CD14-positive monocyte (primary cell): ENCODE measurements at regions not wholly inside any gene's neighbourhood (a gene's known extent, or its start where the extent isn't known, plus 50 kb on each side); places are given as distances from the start of the nearest gene placed in this dataset.

Experiments used
- DNase-seq, 3 donors: peaks; one replicate each; pipeline ENCODE4 v3.0.0-alpha.2; 2011 to 2022
- H2AFZ ChIP-seq: 2 replicates; pipeline ENCODE4 v1.6.0; 2012; ENCODE audit warnings: mild to moderate bottlenecking, low read depth, low read length, inconsistent platforms; ENCODE audit not compliant: insufficient read depth, poor library complexity, severe bottlenecking
- H3K27ac ChIP-seq, 2 donors: 1 replicate in 1 of 2; 2 replicates in 1 of 2; pipeline ENCODE4 v1.5.1; 2012 to 2013; ENCODE audit warnings: low read length in 2 of 2, control low read depth in 1 of 2, inconsistent platforms in 1 of 2, low read depth in 1 of 2, mild to moderate bottlenecking in 1 of 2
- H3K27me3 ChIP-seq, 2 donors: one replicate each; pipeline versions ENCODE4 v1.6.0 to v1.6.1; 2011 to 2013; ENCODE audit warnings: low read length in 2 of 2; ENCODE audit not compliant: control insufficient read depth in 2 of 2, insufficient read depth in 2 of 2
- H3K36me3 ChIP-seq, 2 donors: replicated peaks in 1 of 2; 1 replicate in 1 of 2; 2 replicates in 1 of 2; pipeline versions ENCODE4 v1.5.1 to v1.6.1; 2012 to 2013; ENCODE audit warnings: low read length in 2 of 2, control low read depth in 1 of 2, inconsistent platforms in 1 of 2, mild to moderate bottlenecking in 1 of 2; ENCODE audit not compliant: insufficient read depth in 2 of 2, control insufficient read depth in 1 of 2
- H3K4me1 ChIP-seq, 2 donors: 1 replicate in 1 of 2; 2 replicates in 1 of 2; pipeline versions ENCODE4 v1.5.1 to v1.6.1; 2012 to 2013; ENCODE audit warnings: low read length in 2 of 2, control low read depth in 1 of 2, inconsistent platforms in 1 of 2, mild to moderate bottlenecking in 1 of 2, moderate library complexity in 1 of 2; ENCODE audit not compliant: insufficient read depth in 2 of 2, control insufficient read depth in 1 of 2
- H3K4me2 ChIP-seq: replicated peaks from 2 replicates; pipeline ENCODE3; 2012; ENCODE audit warnings: low read length, moderate library complexity, mild to moderate bottlenecking; ENCODE audit not compliant: poor library complexity, severe bottlenecking; ENCODE audit errors: extremely low read depth
- H3K4me3 ChIP-seq, 3 experiments: fragments of 200-600 bp in 1 of 3; sonication (generic) in 1 of 3; replicated peaks in 1 of 3; 1 replicate in 2 of 3; 2 replicates in 1 of 3; pipeline ENCODE4 v1.5.1; 2011 to 2013; ENCODE audit warnings: low read length in 3 of 3, mild to moderate bottlenecking in 3 of 3, control low read depth in 2 of 3, low read depth in 2 of 3, inconsistent platforms in 1 of 3, moderate library complexity in 1 of 3
- H3K79me2 ChIP-seq: 2 replicates; pipeline ENCODE4 v1.6.0; 2012; ENCODE audit warnings: mild to moderate bottlenecking, control low read depth, inconsistent platforms, low read length, moderate library complexity; ENCODE audit not compliant: insufficient read depth
- H3K9ac ChIP-seq: 2 replicates; pipeline ENCODE4 v1.6.0; 2017; ENCODE audit warnings: low read length, mild to moderate bottlenecking; ENCODE audit not compliant: insufficient read depth, poor library complexity, severe bottlenecking
- H3K9me3 ChIP-seq, 2 donors: replicated peaks in 1 of 2; 1 replicate in 1 of 2; 2 replicates in 1 of 2; pipeline versions ENCODE4 v1.5.1 to v1.6.1; 2012 to 2013; ENCODE audit warnings: low read length in 2 of 2, control low read depth in 1 of 2; ENCODE audit not compliant: control insufficient read depth in 1 of 2, insufficient read depth in 1 of 2
- H4K20me1 ChIP-seq: 2 replicates; pipeline ENCODE4 v1.6.0; 2012; ENCODE audit warnings: mild to moderate bottlenecking, low read length, control low read depth, moderate library complexity; ENCODE audit not compliant: insufficient read depth
- H3K27ac Mint-ChIP-seq, 7 donors: one replicate each; pipeline ENCODE4 v1.8.0; 2020; ENCODE audit warnings: mild to moderate bottlenecking in 7 of 7, mixed read lengths in 7 of 7, moderate library complexity in 6 of 7, inconsistent platforms in 2 of 7
- H3K27me3 Mint-ChIP-seq, 3 donors: one replicate each; pipeline ENCODE4 v1.8.0; 2021 to 2022; ENCODE audit warnings: low read depth in 3 of 3, mild to moderate bottlenecking in 3 of 3, mixed read lengths in 3 of 3, moderate library complexity in 3 of 3, inconsistent platforms in 1 of 3
- H3K36me3 Mint-ChIP-seq, 2 donors: one replicate each; pipeline ENCODE4 v1.8.0; 2020; ENCODE audit warnings: mixed read lengths in 2 of 2, inconsistent platforms in 1 of 2, mild to moderate bottlenecking in 1 of 2
- H3K4me1 Mint-ChIP-seq: one replicate; pipeline ENCODE4 v1.8.0; 2020; ENCODE audit warnings: mild to moderate bottlenecking, mixed read lengths
- H3K4me3 Mint-ChIP-seq, 2 donors: one replicate each; pipeline ENCODE4 v1.8.0; 2020; ENCODE audit warnings: mild to moderate bottlenecking in 2 of 2, mixed read lengths in 2 of 2, moderate library complexity in 1 of 2
- H3K9me3 Mint-ChIP-seq, 7 donors: one replicate each; pipeline ENCODE4 v1.8.0; 2020 to 2022; ENCODE audit warnings: mixed read lengths in 7 of 7, mild to moderate bottlenecking in 6 of 7, moderate library complexity in 6 of 7, inconsistent platforms in 2 of 7
- CTCF ChIP-seq: fragments of 200-600 bp; IDR thresholded peaks from one replicate; pipeline ENCODE4 v1.8.0; 2022; ENCODE audit warnings: antibody characterized with exemption, mild to moderate bottlenecking
- WGBS: methylation state at CpG from one replicate; pipeline ENCODE4 v1.1.5; 2013; ENCODE audit warnings: missing lambda C conversion rate; ENCODE audit not compliant: insufficient coverage; 5-methylcytosine and 5-hydroxymethylcytosine counted together
- intact Hi-C, 2 donors: fragments of 100-400 bp; cut with micrococcal nuclease; formaldehyde crosslinking; loops; one replicate each; pipeline versions ENCODE4 v1.15.0 to v1.15.1; 2023

- Histone ChIP-seq H3K9me3 (peaks cover 0 to 4% of the 10 kb centered on the region in 2 donors), H4K20me1 (no peaks in the 10 kb centered on the region), H3K4me2 (no peak overlapping the region), H3K4me1 (no peaks in the 10 kb centered on the region), H3K4me3 (no peak overlapping the region), H3K27ac (no peak overlapping the region), H3K27me3 (no peaks in the 10 kb centered on the region), H3K79me2 (no peaks in the 10 kb centered on the region), H2AFZ (no peak overlapping the region), H3K9ac (no peak overlapping the region), H3K36me3 (no peaks in the 10 kb centered on the region)
- Mint-ChIP-seq H3K27ac (no peak overlapping the region), H3K4me1 (peaks cover 12% of the 10 kb centered on the region), H3K9me3 (peaks cover 0 to 3% (median 2%) of the 10 kb centered on the region in 7 donors), H3K4me3 (no peak overlapping the region), H3K27me3 (peaks cover 0 to 2% (median 1%) of the 10 kb centered on the region in 3 donors), H3K36me3 (no peaks in the 10 kb centered on the region)
- whole genome bisulfite sequencing: 82% methylated on average over 1 of the region's 3 CpGs
- DNase-seq: no peak
- no peak for TF ChIP-seq CTCF
- intact Hi-C loops: no loop called here
These were observed 322.9 kb upstream of the RPS23 start for GRCh38 chr5:82601077-82601476.

- Histone ChIP-seq H3K4me1 (no peaks in the 10 kb centered on the region), H3K79me2 (no peaks in the 10 kb centered on the region), H4K20me1 (no peaks in the 10 kb centered on the region), H3K9me3 (no peaks in the 10 kb centered on the region), H3K27me3 (no peaks in the 10 kb centered on the region), H2AFZ (no peak overlapping the region), H3K36me3 (no peaks in the 10 kb centered on the region), H3K4me3 (no peak overlapping the region), H3K9ac (no peak overlapping the region), H3K4me2 (no peak overlapping the region), H3K27ac (no peak overlapping the region)
- Mint-ChIP-seq H3K4me3 (no peak overlapping the region), H3K9me3 (peaks cover 0 to 2% (median 0%) of the 10 kb centered on the region in 7 donors), H3K27ac (no peak overlapping the region), H3K27me3 (peaks cover 0 to 2% (median 1%) of the 10 kb centered on the region in 3 donors), H3K4me1 (peaks cover 12% of the 10 kb centered on the region), H3K36me3 (no peaks in the 10 kb centered on the region)
- TF ChIP-seq CTCF: no peak
- no peak for DNase-seq
- WGBS: no CpG with 5 or more reads among the region's 1 CpG
- intact Hi-C loops: no loop called here
These were observed 321.5 kb upstream of the RPS23 start for GRCh38 chr5:82599692-82600091.
